Stimulated activated CD8-positive, alpha-beta memory T cell treated with anti-CD3 and anti-CD28 coated beads, Interleukin-12 subunit alpha, Interleukin-12 subunit beta, amount 100 ng/mL, for 4 hours (primary cell): ENCODE measurements at regions not wholly inside any gene's neighbourhood (a gene's known extent, or its start where the extent isn't known, plus 50 kb on each side); places are given as distances from the start of the nearest gene placed in this dataset.
"Not testable (repeated sequence)": the region's sequence is repeated elsewhere in the genome, so short reads cannot be mapped to it uniquely, and the experiment has no call there.

Source experiments
- DNase-seq: peaks from one replicate; pipeline ENCODE4 v3.0.0-alpha.2; 2020; ENCODE audit warnings: low read depth

DNA sequence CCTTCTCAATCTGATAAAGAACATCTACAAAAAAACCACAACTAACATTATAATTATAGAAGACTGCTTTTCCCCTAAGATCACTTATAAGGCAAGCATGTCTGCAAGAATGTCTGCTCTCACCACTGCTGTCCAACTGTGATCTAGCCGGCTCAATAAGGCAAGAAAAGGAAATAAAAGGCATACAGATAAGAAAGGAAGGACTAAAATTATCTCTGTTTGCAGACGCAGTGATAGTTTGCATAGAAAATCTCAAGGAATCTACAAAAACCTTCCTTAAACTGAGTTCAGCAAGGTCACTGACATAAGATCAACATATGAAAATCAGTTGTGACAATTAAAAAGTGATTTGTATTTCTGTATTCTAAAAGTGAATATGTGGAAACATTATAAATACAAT, 138.0 kb upstream of the EGLN3 start:
- DNase-seq = no peak

DNA sequence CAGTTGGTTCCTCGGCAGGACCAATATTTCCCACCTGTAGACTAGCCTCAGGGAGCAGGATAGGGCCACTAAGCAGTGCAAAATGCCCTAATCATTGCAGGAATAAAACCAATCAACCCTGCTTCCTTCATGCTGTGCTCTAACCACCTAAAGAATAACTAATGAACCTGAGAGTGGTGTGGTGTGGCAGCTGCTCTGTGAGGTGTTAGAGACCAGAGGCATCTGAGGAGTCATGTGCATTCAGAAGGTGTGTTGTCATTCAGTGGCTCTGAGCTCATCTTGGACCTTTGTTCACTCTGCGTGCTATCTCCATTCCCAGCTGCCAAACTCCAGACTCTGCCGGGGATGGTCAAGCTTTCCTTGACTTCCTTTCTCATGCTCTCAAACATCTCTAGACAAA, 136.7 kb upstream of the EGLN3 start:
- DNase-seq = no peak

DNA sequence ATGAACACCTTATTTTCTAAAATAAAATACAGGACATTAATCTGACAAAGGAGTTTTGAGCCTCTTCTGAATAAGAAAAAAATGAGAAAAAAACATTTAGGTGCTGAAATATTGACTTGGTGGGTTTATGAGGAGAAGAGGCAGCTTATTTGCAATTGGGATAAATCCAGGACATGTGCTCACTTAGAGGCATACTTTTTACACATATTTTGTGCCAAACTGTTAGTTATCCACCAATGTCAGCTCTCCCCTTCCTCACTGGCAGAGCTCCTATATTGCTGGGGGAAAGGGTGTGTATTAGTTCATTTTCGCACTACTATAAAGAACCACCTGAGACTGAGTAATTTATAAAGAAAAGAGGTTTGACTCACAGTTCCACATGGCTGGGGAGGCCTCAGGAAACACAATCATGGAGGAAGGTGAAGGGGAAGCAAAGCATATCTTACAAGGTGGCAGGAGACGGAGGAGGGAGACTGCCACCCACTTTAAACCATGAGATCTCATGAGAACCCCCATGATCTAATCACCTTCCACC, 135.4 kb upstream of the EGLN3 start:
- DNase-seq = no peak

DNA sequence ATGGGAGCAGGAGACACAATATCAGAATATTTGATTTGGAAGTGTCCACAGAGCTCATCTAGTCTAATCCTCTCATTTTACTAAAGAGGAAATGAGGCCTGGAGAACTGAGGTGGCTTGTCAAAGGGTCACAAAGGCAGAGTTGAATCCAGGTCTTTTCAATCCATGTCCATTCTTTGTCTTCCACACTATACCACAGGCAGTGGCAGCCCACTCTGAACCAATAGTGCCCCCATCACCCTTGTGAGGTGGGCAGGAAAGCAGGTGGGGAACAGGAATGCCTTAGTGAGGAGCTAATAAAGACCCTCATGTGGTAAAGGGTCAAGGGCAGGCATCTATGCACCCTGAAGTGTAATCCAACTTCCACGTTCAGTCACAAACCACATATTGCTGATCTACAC, 134.8 kb upstream of the EGLN3 start:
- no peak for DNase-seq

DNA sequence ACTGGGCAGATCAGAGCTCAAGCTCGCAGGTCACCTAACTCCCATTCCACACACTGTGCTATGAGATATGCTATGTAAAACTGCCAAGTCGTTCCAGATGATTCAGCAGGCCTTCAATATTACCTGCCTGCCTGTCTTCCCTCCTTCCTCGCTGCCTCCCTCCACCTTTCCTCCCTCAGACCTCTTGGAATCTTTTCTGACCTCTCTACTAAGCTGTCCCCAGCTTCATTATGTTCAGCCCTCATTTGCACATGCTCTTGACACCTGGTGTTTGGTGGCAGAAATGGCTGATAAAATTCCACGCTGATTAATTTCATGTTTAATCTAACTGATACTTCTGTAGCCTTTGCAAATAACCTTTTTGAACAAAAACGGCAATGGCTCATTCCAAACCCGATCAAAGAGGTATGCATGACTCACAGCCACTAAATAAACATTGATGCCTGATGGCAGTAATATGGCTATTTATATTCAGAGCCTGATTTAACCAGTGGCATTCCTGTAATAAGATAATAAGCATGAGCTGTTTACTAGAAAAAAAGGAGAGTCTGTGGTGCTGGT, 130.8 kb upstream of the EGLN3 start:
- DNase-seq = no peak

DNA sequence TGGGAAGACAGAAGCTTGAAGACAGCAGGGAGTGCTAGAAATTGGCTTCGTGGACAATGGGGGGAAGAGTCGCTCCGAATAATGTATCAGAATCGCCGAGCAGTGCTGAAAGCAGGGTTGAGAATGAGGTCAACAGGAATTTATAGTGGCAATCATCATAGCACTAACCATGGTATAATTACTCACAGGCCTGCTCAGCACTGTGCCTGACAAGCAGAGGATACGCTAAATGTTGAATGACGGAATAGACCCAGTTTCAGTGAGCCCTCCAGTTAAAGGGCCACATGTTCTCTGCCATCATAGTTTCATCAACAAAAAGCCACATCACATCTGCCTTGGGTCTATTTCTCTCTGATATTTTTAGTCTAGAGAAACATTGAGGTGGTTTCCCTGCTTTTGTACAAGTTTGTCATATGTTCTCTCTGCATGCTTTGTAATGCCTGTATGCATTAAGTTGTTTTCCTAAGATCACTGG, 130.3 kb upstream of the EGLN3 start:
- no peak for DNase-seq

DNA sequence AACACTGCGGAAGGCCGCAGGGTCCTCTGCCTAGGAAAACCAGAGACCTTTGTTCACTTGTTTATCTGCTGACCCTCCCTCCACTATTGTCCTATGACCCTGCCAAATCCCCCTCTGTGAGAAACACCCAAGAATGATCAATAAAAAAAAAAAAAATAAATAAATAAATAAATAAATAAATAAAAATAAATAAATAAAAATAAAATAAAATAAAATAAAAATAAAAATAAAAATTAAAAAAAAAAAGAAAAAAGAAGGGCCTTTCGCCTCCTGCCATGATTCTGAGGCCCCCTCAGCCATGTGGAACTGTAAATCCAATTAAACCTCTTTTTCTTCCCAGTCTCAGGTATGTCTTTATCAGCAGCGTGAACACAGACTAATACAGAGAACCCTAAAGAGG, 128.8 kb upstream of the EGLN3 start:
- not testable (repeated sequence) for DNase-seq

DNA sequence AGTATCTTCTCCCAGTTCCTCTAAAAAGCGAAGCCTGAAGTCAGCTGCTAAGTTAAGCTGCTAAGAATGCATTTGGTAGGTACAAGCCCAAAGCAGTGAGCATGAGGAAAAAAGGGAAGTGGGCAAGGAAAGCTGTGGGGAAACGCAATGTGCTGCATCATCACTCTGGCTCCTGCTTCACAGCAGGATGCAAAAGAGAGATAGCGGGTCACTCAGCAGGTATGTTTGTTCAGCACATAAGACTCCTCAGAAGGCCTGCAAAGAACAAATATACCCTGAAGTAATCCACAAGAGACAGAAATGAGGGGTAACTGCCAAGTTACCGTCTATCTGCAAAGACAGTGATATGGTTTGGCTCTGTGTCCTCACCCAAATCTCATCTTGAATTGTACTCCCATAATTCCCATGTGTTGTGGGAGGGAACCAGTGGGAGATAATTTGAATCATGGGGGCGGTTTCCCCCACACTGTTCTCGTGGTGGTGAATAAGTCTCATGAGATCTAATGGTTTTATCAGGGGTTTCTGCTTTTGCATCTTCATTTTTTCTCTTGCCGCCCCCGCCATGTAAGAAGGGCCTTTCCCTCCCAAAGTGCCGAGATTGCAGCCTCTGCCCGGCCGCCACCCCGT, 127.4 kb upstream of the EGLN3 start:
- no peak for DNase-seq

DNA sequence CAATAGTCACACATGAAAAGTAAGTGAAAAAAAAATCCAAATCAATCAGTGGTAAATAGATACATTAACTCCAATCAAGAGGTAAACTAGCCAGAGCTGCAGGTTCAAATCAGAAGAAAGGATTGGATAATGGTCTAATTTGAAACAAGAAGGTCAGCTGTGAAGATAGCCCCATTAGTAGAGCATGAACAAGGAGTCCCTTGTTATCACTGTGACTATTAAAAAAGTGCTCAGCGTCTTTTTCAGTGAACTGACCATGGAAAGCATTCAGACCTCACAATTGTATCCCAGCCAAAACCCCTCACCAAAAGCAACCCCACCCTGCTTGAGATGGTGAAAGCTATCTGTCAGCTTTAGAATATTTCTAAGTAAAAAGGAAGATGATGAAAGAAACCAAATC, 125.0 kb upstream of the EGLN3 start:
- no peak for DNase-seq

DNA sequence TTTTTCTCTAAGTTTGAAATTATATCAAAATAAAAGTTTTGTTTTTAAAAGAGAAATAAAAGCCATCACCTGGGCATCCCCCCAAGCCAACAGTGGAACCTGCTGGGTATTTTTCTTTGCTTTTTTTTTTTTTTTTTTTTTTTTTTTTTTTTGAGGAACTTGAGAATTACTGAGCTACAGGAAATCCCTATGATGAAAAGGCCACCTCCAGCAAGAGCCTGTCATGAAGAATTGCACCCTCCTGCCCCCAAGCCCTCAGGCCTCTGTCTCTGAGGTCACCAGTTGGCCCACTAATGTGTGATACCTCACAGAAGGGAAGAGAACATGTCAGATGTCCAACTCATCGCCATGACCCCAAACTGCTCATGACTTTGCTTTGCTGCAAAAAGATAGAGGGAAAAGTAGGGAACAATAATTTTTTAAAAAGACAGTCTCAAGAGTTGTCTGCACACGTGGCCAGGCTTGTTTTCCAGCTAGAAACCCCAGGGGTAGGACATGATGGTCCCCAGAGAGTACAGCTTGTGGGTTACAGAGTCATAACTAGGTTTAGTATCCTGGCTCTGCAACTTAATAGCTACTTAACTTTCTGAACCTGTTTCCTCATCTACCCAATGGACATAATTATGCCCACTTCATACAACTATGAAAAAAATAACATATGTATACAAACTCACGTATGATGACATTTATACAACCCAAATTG, 124.3 kb upstream of the EGLN3 start:
- no peak for DNase-seq

DNA sequence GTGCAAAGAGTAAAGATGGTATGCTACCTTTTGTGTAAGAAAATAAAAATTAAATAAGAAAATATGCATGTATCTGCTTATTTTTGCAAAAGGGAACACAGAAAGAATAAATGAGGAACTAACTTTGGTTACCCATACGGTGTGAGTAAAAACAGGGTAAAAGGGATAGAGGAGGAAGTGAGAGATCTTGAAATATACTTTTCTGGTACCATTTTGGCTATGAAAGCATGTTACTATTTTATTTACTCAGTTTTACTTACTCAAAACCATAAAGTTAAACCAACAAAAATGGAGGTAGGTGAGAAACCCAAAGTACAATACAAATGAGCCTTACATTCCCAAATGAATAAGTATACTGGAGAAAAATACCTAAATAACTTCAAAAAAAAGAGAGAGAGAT, 122.0 kb upstream of the EGLN3 start:
- DNase-seq = no peak

DNA sequence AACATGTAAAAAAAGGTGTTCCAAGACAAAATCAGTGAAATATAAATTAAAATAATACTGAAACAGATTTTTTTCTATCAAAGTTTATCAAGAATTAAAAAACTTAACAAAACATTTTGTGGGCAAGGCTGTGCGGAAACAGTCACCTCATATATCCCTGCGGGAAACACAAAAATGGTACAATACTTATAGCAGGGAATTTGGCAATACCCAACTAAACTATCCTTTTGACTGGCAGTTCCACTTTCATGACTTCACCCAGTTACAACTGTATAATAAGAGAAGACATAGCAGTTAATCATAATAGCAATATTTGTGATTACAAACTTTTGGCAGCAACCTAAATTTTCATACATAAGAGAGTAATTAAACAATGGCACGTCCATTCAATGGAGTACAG, 121.5 kb upstream of the EGLN3 start:
- no peak for DNase-seq

DNA sequence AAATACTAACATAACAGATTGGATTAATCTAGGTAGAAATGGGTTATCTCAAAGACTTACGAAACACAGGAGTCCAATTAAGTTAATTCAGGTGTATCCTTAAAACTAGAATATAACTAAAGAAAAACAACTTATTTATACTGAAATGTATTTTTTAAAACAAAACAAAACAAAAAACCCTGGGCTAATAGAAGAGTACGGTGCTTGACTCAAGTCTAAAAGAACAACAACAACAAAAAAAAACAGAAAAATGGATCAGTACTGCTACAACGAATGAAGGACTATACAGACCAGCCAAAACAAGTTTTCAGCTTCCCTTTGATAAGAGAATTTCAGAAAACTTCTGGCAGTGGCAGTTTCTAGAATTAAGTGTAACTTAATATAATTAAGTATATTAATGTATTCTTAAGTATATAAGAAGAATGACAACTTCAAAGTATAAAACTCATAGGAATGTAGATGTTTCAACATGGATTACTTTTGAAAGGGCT, 120.1 kb upstream of the EGLN3 start:
- no peak for DNase-seq

DNA sequence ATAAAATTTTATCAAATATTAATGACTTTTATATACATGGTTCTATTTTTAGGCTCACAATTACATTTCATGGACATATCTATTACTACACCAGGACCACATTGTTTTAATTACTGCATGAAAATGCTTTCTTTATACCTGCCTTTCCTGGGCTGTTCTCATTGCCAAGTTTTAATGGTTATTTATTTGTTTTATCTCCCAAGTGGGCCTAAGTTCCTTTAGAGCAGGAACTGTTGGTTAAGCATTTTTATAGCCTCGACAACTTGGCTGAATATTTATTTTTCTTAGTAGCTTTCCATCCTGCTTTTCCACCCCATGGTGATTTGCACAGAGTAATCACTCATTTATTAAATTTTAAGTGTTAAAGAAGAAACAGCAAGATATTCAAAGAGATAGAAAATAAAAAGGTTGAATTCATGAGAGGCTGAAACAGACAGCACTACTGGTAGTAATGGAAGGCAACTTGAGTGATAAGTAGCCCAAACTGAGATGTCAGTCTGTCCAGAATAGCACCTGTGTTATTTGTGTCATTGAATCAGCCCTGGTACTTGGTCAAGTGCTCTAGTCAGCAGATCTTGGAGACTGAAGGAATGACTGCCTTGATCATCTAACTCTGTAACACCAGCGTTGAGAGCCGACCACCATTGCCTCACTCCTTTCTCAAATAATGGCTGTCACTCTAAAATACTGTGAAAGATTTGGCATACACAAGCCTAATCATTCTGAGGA, 119.1 kb upstream of the EGLN3 start:
- no peak for DNase-seq

DNA sequence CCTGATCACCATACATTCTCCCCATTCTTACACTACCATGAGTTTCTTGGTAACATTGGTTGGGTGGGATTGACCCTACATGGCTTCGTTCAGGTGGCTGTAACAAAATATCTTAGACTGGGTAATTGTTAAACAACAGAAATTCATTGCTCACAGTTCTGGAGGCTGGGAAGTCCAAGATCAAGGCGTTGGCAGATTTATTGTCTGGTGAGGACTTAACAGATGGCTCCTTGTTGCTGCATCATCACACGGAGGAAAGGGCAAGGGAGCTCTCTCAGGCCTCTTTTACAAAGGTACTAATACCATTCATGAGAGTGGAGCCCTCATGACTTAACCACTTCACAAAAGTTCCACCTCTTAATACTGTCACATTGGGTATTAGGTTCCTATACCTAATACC, 116.7 kb upstream of the EGLN3 start:
- DNase-seq = no peak

DNA sequence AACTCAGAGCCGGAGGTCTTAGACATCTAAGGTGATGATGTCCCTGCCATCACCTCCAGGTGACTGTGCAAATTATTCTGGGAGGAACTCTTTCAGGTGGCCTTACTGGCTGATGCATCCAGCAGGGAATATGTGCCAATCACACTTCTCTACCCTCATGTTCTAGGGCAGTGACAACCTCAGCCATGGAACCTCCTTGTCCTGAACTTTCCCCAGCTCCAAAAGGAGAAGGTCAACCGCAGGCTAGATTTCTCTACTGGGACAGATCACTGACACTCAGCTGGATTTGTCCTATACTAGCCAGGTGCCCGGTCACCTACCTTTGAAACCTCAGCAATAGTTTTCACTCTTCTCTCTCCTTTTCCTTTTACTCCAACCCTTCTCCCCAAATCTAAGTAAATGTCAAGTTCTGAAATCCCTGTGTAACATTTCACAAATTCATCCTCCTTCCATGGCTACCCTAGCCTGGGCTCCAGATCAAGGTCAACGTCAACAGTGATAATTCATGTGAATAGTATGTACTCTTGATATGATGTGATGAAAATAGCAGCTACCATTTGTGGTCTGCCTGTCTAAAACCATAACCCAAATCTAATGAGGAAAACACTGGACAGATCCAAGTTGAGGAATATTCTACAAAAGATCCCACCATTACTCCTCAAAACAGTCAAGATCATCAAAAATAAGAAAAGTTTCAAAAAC, 115.0 kb upstream of the EGLN3 start:
- no peak for DNase-seq

DNA sequence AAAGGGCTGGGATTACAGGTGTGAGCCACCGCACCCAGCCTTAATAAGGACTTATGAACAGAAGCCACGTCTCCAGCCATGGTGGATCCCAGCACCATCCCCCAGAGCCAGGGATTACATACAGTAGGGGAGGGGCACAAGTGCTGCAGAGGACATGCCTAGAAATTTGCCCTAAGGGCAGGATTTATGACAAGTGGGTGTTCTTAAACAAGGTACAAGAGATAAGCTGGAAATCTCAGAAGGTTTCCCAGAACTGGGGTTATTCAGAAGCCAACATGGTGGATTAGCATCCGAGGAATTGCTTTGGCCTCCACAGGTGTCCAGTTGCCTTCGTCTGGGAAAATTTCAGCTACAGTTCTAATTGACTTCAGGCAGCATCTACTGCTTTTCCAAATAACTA, 114.4 kb upstream of the EGLN3 start:
- no peak for DNase-seq

DNA sequence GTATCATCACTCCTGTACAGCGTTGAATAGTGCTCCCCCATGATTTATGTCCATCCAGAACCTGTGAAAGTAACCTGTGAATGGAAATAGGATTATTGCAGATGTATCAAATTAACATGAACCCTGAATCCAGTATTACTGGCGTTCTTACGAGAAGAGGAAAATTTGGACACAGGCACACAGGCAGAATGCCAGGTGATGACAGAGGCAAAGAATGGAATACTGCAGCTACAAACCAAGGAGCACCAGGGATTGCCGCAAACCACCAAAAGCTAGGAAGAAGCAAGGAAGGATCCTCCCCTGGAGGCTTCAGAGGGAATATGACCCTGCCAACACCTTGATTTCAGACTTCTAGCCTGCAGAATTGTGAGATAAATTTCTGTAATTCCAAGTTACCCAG, 113.5 kb upstream of the EGLN3 start:
- DNase-seq = no peak

DNA sequence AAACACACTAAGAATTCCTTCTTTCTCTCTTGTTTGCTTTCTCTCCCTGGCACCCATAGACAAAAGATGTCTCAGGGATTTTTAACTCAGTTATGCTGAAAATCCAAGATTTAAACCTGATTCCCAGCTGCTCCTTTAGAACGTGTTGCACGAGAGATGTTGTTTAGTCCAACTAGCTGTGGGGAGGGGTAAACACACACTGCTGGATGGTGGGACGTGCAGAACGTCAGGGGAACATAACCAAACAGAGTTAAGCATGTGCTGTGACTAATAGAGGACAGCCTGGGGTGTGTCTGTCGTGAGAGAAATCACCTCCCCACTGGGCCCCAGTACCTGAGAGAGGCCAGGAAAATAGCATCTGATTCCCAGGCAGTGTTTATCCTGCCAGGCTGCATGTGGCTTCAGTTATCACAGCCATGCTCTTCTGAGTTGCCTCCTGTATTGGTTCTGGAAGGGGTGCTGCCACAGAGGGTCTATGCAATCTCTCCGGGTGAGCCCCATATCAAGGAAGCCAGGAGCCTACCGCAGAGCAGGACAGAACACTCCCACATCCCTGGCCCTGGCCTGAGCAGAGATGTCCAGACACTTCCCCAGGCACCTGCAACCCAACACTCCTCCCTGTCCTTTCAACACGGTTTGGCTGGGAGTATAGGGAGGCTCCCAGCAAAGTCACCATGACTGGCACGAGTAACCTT, 112.7 kb upstream of the EGLN3 start:
- no peak for DNase-seq

DNA sequence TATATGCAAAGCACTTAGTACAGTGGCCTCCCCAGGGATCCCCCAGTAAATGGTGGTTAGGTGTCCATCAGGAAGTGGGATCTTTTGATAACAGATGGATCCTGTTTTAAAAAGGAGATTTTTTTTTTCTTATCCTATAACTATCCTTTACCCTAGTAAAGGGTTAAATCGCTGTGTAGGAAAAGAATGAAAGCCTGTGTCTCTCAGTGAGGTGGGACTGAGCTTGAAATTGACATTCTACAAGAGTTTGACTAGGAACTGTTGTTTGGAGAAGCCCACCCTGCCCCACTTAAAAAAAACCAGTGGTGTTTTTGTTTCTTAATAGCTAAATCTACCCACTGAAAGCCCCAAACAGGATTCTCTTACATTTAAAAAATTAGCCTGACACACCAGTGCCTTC, 112.2 kb upstream of the EGLN3 start:
- DNase-seq = no peak

DNA sequence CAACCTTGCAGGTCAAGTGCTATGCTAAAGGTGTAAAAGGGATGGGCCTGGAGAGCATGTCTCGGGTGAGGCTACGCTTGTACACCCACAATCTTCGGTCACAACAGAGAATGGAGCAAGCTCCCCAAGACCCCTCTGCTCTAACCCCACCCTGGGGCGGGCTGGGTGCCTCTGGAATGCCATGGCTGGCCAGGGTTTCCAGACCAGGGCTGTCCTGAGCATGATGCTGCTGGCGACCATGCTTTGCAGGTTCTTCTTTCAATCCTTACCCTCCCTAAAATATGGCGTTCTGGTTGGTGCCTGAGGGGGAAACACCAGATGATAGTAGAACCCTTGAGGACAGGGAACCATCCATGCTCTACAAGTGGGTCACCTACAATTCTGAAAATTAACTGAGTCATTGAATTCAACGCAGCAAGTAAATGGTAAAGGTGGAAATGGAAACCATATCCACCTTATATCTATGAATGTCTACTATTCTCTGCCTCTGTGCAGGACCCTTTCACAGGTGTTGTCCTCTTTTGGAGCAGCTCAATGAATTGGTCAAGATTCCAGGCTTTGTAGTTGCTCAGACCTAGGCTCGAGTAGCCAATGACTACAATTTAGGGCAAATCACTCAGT, 111.6 kb upstream of the EGLN3 start:
- no peak for DNase-seq
